ENCODE measurements at regions not wholly inside any gene's neighbourhood (a gene's known extent, or its start where the extent isn't known, plus 50 kb on each side); places are given as distances from the start of the nearest gene placed in this dataset.

DNA sequence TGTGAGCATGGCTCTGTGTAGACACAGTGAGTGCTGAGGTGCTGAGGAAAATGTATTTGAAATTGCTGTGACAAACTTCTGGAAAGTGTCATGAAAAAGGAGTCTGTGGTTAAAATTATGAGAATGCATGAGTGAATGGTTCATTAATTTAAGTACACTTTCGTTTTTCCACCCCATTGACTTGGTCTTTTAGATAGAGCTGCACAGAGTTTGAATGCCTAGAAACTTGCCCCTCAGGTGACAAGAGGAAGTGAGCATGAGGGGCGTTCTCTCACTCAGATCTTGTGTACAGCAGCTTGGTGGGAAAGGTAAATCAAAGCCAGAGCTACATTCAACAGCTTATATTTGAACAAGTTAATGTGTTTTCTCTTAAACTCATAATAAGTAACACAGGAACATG lies 296.8 kb downstream of the WDR72 start:
- Histone ChIP-seq H3K4me3 (replicated peaks; ENCODE audit: insufficient read depth, low read length) (no peak overlapping the region), H3K27ac (replicated peaks) (no peak overlapping the region), H3K27me3 (ENCODE audit: insufficient read depth, poor library complexity, severe bottlenecking) (no peaks in the 10 kb centered on the region)
- TF ChIP-seq POLR2AphosphoS5 (IDR thresholded peaks at IDR 0.05; ENCODE audit: low read depth) = no peak
- TF ChIP-seq, protein P1, sequence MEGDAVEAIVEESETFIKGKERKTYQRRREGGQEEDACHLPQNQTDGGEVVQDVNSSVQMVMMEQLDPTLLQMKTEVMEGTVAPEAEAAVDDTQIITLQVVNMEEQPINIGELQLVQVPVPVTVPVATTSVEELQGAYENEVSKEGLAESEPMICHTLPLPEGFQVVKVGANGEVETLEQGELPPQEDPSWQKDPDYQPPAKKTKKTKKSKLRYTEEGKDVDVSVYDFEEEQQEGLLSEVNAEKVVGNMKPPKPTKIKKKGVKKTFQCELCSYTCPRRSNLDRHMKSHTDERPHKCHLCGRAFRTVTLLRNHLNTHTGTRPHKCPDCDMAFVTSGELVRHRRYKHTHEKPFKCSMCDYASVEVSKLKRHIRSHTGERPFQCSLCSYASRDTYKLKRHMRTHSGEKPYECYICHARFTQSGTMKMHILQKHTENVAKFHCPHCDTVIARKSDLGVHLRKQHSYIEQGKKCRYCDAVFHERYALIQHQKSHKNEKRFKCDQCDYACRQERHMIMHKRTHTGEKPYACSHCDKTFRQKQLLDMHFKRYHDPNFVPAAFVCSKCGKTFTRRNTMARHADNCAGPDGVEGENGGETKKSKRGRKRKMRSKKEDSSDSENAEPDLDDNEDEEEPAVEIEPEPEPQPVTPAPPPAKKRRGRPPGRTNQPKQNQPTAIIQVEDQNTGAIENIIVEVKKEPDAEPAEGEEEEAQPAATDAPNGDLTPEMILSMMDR (IDR thresholded peaks at IDR 0.05; ENCODE audit: insufficient read depth, low read length) = no peak
- TF ChIP-seq REST (IDR thresholded peaks at IDR 0.05; ENCODE audit: insufficient replicate concordance, low read depth) = no peak
- TF ChIP-seq SPI1 (IDR thresholded peaks at IDR 0.05; ENCODE audit: borderline replicate concordance, low read depth) = no peak
- no peak for TF ChIP-seq GABPA (IDR thresholded peaks at IDR 0.05; ENCODE audit: low read depth)
- DNase-seq (ENCODE audit: low read depth in 1 of 2, low spot score in 1 of 2) = no peak

GRCh38 chr15:53461677-53462076 lies 297.8 kb downstream of the WDR72 start:
- Histone ChIP-seq H3K27me3 (ENCODE audit: insufficient read depth, poor library complexity, severe bottlenecking) (no peaks in the 10 kb centered on the region), H3K27ac (replicated peaks) (no peak overlapping the region), H3K4me3 (replicated peaks; ENCODE audit: insufficient read depth, low read length) (no peak overlapping the region)
- DNase-seq (ENCODE audit: low read depth in 1 of 2, low spot score in 1 of 2) = no peak
- TF ChIP-seq SPI1 (IDR thresholded peaks at IDR 0.05; ENCODE audit: borderline replicate concordance, low read depth) (no peak), GABPA (IDR thresholded peaks at IDR 0.05; ENCODE audit: low read depth) (no peak), POLR2AphosphoS5 (IDR thresholded peaks at IDR 0.05; ENCODE audit: low read depth) (no peak), REST (IDR thresholded peaks at IDR 0.05; ENCODE audit: insufficient replicate concordance, low read depth) (no peak)
- TF ChIP-seq, protein P1 (IDR thresholded peaks at IDR 0.05; ENCODE audit: insufficient read depth, low read length) = no peak

- no peak for DNase-seq (ENCODE audit: low read depth in 1 of 2, low spot score in 1 of 2)
- TF ChIP-seq SPI1 (IDR thresholded peaks at IDR 0.05; ENCODE audit: borderline replicate concordance, low read depth) (no peak), REST (IDR thresholded peaks at IDR 0.05; ENCODE audit: insufficient replicate concordance, low read depth) (no peak), POLR2AphosphoS5 (IDR thresholded peaks at IDR 0.05; ENCODE audit: low read depth) (no peak), GABPA (IDR thresholded peaks at IDR 0.05; ENCODE audit: low read depth) (no peak)
- TF ChIP-seq, protein P1 (IDR thresholded peaks at IDR 0.05; ENCODE audit: insufficient read depth, low read length) = no peak
Measured at GRCh38 chr15:53458736-53459135, 300.7 kb downstream of the WDR72 start.

More at GRCh38 chr15:53458736-53459135, 300.7 kb downstream of the WDR72 start:
- Histone ChIP-seq H3K27me3 (ENCODE audit: insufficient read depth, poor library complexity, severe bottlenecking) (no peaks in the 10 kb centered on the region), H3K27ac (replicated peaks) (no peak overlapping the region), H3K4me3 (replicated peaks; ENCODE audit: insufficient read depth, low read length) (no peak overlapping the region)

All from HL-60 (cell line).